OCI-LY3 (cell line): ENCODE measurements at regions not wholly inside any gene's neighbourhood (a gene's known extent, or its start where the extent isn't known, plus 50 kb on each side); places are given as distances from the start of the nearest gene placed in this dataset.

Experiments
- H2AFZ ChIP-seq: fragments of 200-600, 300-600 bp; shearing (Covaris generic); 2 replicates; pipeline ENCODE4 v1.6.0; 2014; ENCODE audit warnings: antibody characterized with exemption, low read depth, low read length
- H3K27ac ChIP-seq: fragments of 200-600, 300-600 bp; sonication (generic); 2 replicates; pipeline ENCODE4 v1.5.1; 2014; ENCODE audit warnings: mild to moderate bottlenecking, low read length, moderate library complexity, mixed read lengths
- H3K27me3 ChIP-seq: fragments of 200-600, 300-600 bp; sonication (generic); 2 replicates; pipeline ENCODE4 v1.6.1; 2014; ENCODE audit warnings: low read depth, low read length, mixed read lengths
- H3K36me3 ChIP-seq: fragments of 200-600, 300-600 bp; sonication (generic); replicated peaks from 2 replicates; pipeline ENCODE3; 2014; ENCODE audit warnings: low read depth, low read length, mixed read lengths
- H3K4me1 ChIP-seq: fragments of 300-600, 200-600 bp; sonication (generic); 2 replicates; pipeline ENCODE4 v1.6.1; 2014; ENCODE audit warnings: low read length, mixed read lengths
- H3K4me2 ChIP-seq: fragments of 200-600, 300-600 bp; sonication (generic); 2 replicates; pipeline ENCODE4 v1.6.1; 2014; ENCODE audit warnings: low read length, mixed read lengths
- H3K4me3 ChIP-seq: fragments of 300-600, 200-600 bp; sonication (generic); 2 replicates; pipeline ENCODE4 v1.5.1; 2014; ENCODE audit warnings: antibody characterized with exemption, mild to moderate bottlenecking, low read length, moderate library complexity
- H3K79me2 ChIP-seq: fragments of 300-600, 200-600 bp; shearing (Covaris generic); 2 replicates; pipeline ENCODE4 v1.6.1; 2014; ENCODE audit warnings: mild to moderate bottlenecking, low read length, mixed read lengths
- H3K9ac ChIP-seq: fragments of 300-600, 200-600 bp; shearing (Covaris generic); 2 replicates; pipeline ENCODE4 v1.6.0; 2014; ENCODE audit warnings: mild to moderate bottlenecking, low read length, moderate library complexity
- H3K9me3 ChIP-seq: fragments of 200-600, 300-600 bp; shearing (Covaris generic); 2 replicates; pipeline ENCODE4 v1.6.1; 2014; ENCODE audit warnings: low read length, mixed read lengths; ENCODE audit not compliant: insufficient read depth
- H4K20me1 ChIP-seq: fragments of 200-600, 300-600 bp; sonication (generic); 2 replicates; pipeline ENCODE4 v1.6.1; 2016; ENCODE audit warnings: low read length, mixed read lengths; ENCODE audit not compliant: insufficient read depth
- CTCF ChIP-seq: fragments of 200-600, 300-600 bp; sonication (generic); IDR thresholded peaks from 2 replicates; pipeline ENCODE4 v1.5.1; 2014; ENCODE audit warnings: antibody characterized with exemption, low read length, low read depth
- EZH2phosphoT487 ChIP-seq: fragments of 200-600 bp; shearing (Covaris generic); IDR thresholded peaks from 2 replicates; pipeline ENCODE4 v1.6.1; 2018; ENCODE audit warnings: antibody characterized with exemption, mixed run types, low read depth

GRCh38 chr2:118529908-118530599 lies 317.4 kb downstream of the EN1 start:
- Histone ChIP-seq H3K27ac (no peak overlapping the region), H3K9me3 (no peaks in the 10 kb centered on the region), H3K9ac (no peak overlapping the region), H3K4me3 (no peak overlapping the region), H3K4me2 (no peak overlapping the region), H3K4me1 (no peaks in the 10 kb centered on the region), H4K20me1 (no peaks in the 10 kb centered on the region), H3K36me3 (no peaks in the 10 kb centered on the region), H3K79me2 (no peaks in the 10 kb centered on the region), H3K27me3 (peaks cover 3% of the 10 kb centered on the region; the same call in 1 of the 2 replicates), H2AFZ (no peak overlapping the region)
- no peak for TF ChIP-seq EZH2phosphoT487
- no peak for TF ChIP-seq CTCF

- no peaks in the 10 kb centered on the region for H3K9me3 ChIP-seq
- no peak overlapping the region for H3K27ac ChIP-seq
- no peaks in the 10 kb centered on the region for H3K27me3 ChIP-seq
- no peak overlapping the region for H3K4me2 ChIP-seq
- no peaks in the 10 kb centered on the region for H3K36me3 ChIP-seq
- H3K4me3 ChIP-seq: no peak overlapping the region
- no peak overlapping the region for H3K9ac ChIP-seq
- H3K79me2 ChIP-seq: no peaks in the 10 kb centered on the region
- no peaks in the 10 kb centered on the region for H3K4me1 ChIP-seq
- no peak for TF ChIP-seq EZH2phosphoT487
- no peak for TF ChIP-seq CTCF
- no peak overlapping the region for H2AFZ ChIP-seq
- H4K20me1 ChIP-seq: no peaks in the 10 kb centered on the region
Measured at GRCh38 chr2:118527571-118527970, 319.9 kb downstream of the EN1 start.

DNA sequence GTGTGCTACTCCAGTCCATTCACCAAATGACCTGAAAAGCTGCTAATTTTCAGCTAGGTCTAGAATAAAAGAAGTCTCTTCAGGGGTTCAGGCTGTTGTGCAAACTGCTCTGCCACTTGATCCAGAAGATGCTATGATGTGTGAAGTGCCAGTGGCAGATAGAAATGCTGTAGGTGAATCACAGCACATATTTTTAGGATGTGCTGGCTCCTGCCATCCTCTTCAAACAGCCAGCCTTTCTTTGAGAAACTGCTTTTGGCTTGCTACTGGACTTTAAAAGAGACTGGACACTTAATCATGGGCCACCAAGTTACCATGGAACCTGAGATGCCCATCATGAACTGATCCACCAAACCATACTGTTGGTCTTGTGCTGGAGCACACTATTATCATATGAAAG lies 322.1 kb downstream of the EN1 start:
- H3K79me2 ChIP-seq: no peaks in the 10 kb centered on the region
- no peak overlapping the region for H3K4me3 ChIP-seq
- H3K9ac ChIP-seq: no peak overlapping the region
- no peak for TF ChIP-seq CTCF
- TF ChIP-seq EZH2phosphoT487: no peak
- H3K27me3 ChIP-seq: no peaks in the 10 kb centered on the region
- no peaks in the 10 kb centered on the region for H3K36me3 ChIP-seq
- H2AFZ ChIP-seq: no peak overlapping the region
- H3K27ac ChIP-seq: no peak overlapping the region
- no peak overlapping the region for H3K4me2 ChIP-seq
- no peaks in the 10 kb centered on the region for H3K4me1 ChIP-seq
- H3K9me3 ChIP-seq: no peaks in the 10 kb centered on the region
- no peaks in the 10 kb centered on the region for H4K20me1 ChIP-seq

DNA sequence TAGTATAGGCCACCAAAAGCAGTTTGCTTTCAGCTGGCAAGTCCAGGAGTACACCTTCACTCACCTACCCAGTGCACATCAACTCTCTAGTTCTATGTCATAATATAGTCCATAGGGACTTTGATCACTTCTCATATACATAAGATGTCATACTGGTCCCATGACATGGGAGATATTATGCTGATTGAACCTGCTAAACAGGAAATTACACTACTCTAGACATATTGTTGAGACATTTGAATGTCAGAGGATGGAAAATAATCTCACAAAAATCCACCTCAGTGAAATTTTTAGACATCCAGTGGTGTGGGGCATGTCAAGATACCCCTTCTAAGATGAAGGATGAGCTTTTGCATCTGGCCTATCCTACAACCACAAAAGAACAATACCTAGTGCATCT lies 322.5 kb downstream of the EN1 start:
- Histone ChIP-seq H3K36me3 (no peaks in the 10 kb centered on the region), H3K4me1 (no peaks in the 10 kb centered on the region), H3K27ac (no peak overlapping the region), H4K20me1 (no peaks in the 10 kb centered on the region), H3K4me3 (no peak overlapping the region), H3K4me2 (no peak overlapping the region), H3K9me3 (no peaks in the 10 kb centered on the region), H2AFZ (no peak overlapping the region), H3K79me2 (no peaks in the 10 kb centered on the region), H3K27me3 (no peaks in the 10 kb centered on the region), H3K9ac (no peak overlapping the region)
- TF ChIP-seq EZH2phosphoT487 (no peak), CTCF (no peak)
